Right hindlimb (tissue), 1 donor: ENCODE measurements at regions not wholly inside any gene's neighbourhood (a gene's known extent, or its start where the extent isn't known, plus 50 kb on each side); places are given as distances from the start of the nearest gene placed in this dataset.
"Not testable (repeated sequence)": the region's sequence is repeated elsewhere in the genome, so short reads cannot be mapped to it uniquely, and the experiment has no call there.

Experiments used
- DNase-seq: peaks from one replicate; pipeline ENCODE4 v3.0.0-alpha.2; 2018

- DNase-seq, result not testable (repeated sequence)
Measured at GRCh38 chr7:91405873-91406272, 141.6 kb downstream of the FZD1 start.

GRCh38 chr7:91407942-91408341 is 143.7 kb downstream of the FZD1 start:
- no peak for DNase-seq

- DNase-seq, result no peak
Measured at GRCh38 chr7:91408388-91409154, 144.3 kb downstream of the FZD1 start.

GRCh38 chr7:91411060-91411459 is 146.8 kb downstream of the FZD1 start:
- no peak for DNase-seq

GRCh38 chr7:91412298-91412697 is 148.1 kb downstream of the FZD1 start:
- no peak for DNase-seq

- DNase-seq, result no peak
Measured at GRCh38 chr7:91414734-91415133, 150.5 kb downstream of the FZD1 start.

- no peak for DNase-seq
Measured at GRCh38 chr7:91416155-91416865, 152.1 kb downstream of the FZD1 start.

- DNase-seq, result no peak
Measured at GRCh38 chr7:91420606-91421005, 156.4 kb downstream of the FZD1 start.

GRCh38 chr7:91421018-91421417 is 156.8 kb downstream of the FZD1 start:
- no peak for DNase-seq

- DNase-seq, result no peak
Measured at GRCh38 chr7:91424371-91424770, 160.1 kb downstream of the FZD1 start.

- DNase-seq, result no peak
Measured at GRCh38 chr7:91425149-91425548, 160.9 kb downstream of the FZD1 start.

GRCh38 chr7:91427051-91427450 is 162.8 kb downstream of the FZD1 start:
- no peak for DNase-seq

GRCh38 chr7:91431601-91432000 is 167.4 kb downstream of the FZD1 start:
- DNase-seq, result no peak

- DNase-seq, result peak; percentile 20
Measured at GRCh38 chr7:91434836-91435235, 170.6 kb downstream of the FZD1 start.

GRCh38 chr7:91435381-91436059 is 171.3 kb downstream of the FZD1 start:
- DNase-seq, result no peak

GRCh38 chr7:91436655-91437054 is 172.4 kb downstream of the FZD1 start:
- no peak for DNase-seq

GRCh38 chr7:91440198-91440597 is 176.0 kb downstream of the FZD1 start:
- DNase-seq, result not testable (repeated sequence)

- no peak for DNase-seq
Measured at GRCh38 chr7:91443862-91444261, 179.6 kb downstream of the FZD1 start.

GRCh38 chr7:91446819-91447218 is 182.6 kb downstream of the FZD1 start:
- no peak for DNase-seq

- DNase-seq, result no peak
Measured at GRCh38 chr7:91455411-91455810, 191.2 kb downstream of the FZD1 start.

- peak; percentile 20 for DNase-seq
Measured at GRCh38 chr7:91457208-91457607, 193.0 kb downstream of the FZD1 start.

GRCh38 chr7:91459539-91459938 is 195.3 kb downstream of the FZD1 start:
- DNase-seq, result no peak

GRCh38 chr7:91462316-91462715 is 198.1 kb downstream of the FZD1 start:
- no peak for DNase-seq

GRCh38 chr7:91463330-91463729 is 199.1 kb downstream of the FZD1 start:
- no peak for DNase-seq
